ENCODE measurements at regions not wholly inside any gene's neighbourhood (a gene's known extent, or its start where the extent isn't known, plus 50 kb on each side); places are given as distances from the start of the nearest gene placed in this dataset.

- POLR2A ChIA-PET, result interaction anchor here (1.4 kb wide), 1 partner anchor 14 kb away, joined by 3 read pairs; no protein-coding TSS in a partner anchor
- no peak overlapping the region for H3K4me3 ChIP-seq (ENCODE audit: low read depth, low read length, poor library complexity, severe bottlenecking)
- no peaks in the 10 kb centered on the region for H3K36me3 ChIP-seq (ENCODE audit: insufficient read depth, low read length)
- no TSS peak for BruUV-seq (replicated peaks)
- no peaks in the 10 kb centered on the region for H3K9me2 ChIP-seq (ENCODE audit: insufficient read depth, low read length)
- no peak for TF ChIP-seq CTCF (conservative IDR thresholded peaks at IDR 0.05; ENCODE audit: low read length)
- no peak for TF ChIP-seq EZH2phosphoT487 (IDR thresholded peaks at IDR 0.05; ENCODE audit: borderline replicate concordance, low read depth, low read length)
- H3K79me2 ChIP-seq (ENCODE audit: insufficient read depth, low read depth, low read length), result no peaks in the 10 kb centered on the region
- no peaks in the 10 kb centered on the region for H3K4me1 ChIP-seq (ENCODE audit: insufficient read depth, low read length, poor library complexity, severe bottlenecking)
- intact Hi-C loops (cut with micrococcal nuclease; ENCODE audit: unreplicated experiment), result no loop called here
- H3K4me2 ChIP-seq (ENCODE audit: low read length), result no peak overlapping the region
- no peak for DNase-seq (ENCODE audit: low spot score)
- H4K20me1 ChIP-seq (ENCODE audit: insufficient read depth, low read length), result no peaks in the 10 kb centered on the region
- H2AFZ ChIP-seq (ENCODE audit: low read length), result no peak overlapping the region
- no peaks in the 10 kb centered on the region for H3K9me3 ChIP-seq (ENCODE audit: low read length)
- H3K27ac ChIP-seq (ENCODE audit: low read depth, low read length, poor library complexity, severe bottlenecking), result no peak overlapping the region
- CTCF ChIA-PET (ENCODE audit: unreplicated experiment), result no interaction called here
Measured at GRCh38 chr6:4355241-4355640, 219.9 kb upstream of the ECI2 start.

GRCh38 chr6:4354181-4354580 lies 218.8 kb upstream of the ECI2 start:
- no peaks in the 10 kb centered on the region for H3K9me2 ChIP-seq (ENCODE audit: insufficient read depth, low read length)
- H3K9me3 ChIP-seq (ENCODE audit: low read length), result no peaks in the 10 kb centered on the region
- no peak overlapping the region for H3K27ac ChIP-seq (ENCODE audit: low read depth, low read length, poor library complexity, severe bottlenecking)
- ChIA-PET POLR2A (interaction anchor here (1.4 kb wide), 1 partner anchor 13 kb away, joined by 3 read pairs; no protein-coding TSS in a partner anchor), CTCF (ENCODE audit: unreplicated experiment) (no interaction called here)
- H4K20me1 ChIP-seq (ENCODE audit: insufficient read depth, low read length), result no peaks in the 10 kb centered on the region
- no peaks in the 10 kb centered on the region for H3K79me2 ChIP-seq (ENCODE audit: insufficient read depth, low read depth, low read length)
- no peak for DNase-seq (ENCODE audit: low spot score)
- no peaks in the 10 kb centered on the region for H3K36me3 ChIP-seq (ENCODE audit: insufficient read depth, low read length)
- H3K4me1 ChIP-seq (ENCODE audit: insufficient read depth, low read length, poor library complexity, severe bottlenecking), result no peaks in the 10 kb centered on the region
- no peak for TF ChIP-seq CTCF (conservative IDR thresholded peaks at IDR 0.05; ENCODE audit: low read length)
- TF ChIP-seq EZH2phosphoT487 (IDR thresholded peaks at IDR 0.05; ENCODE audit: borderline replicate concordance, low read depth, low read length), result no peak
- BruUV-seq (replicated peaks), result no TSS peak
- H3K4me2 ChIP-seq (ENCODE audit: low read length), result no peak overlapping the region
- H3K4me3 ChIP-seq (ENCODE audit: low read depth, low read length, poor library complexity, severe bottlenecking), result no peak overlapping the region
- no peak overlapping the region for H2AFZ ChIP-seq (ENCODE audit: low read length)
- intact Hi-C loops (cut with micrococcal nuclease; ENCODE audit: unreplicated experiment), result no loop called here

- no peak for DNase-seq (ENCODE audit: low spot score)
Measured at GRCh38 chr6:4352731-4353130, 217.4 kb upstream of the ECI2 start.

More at GRCh38 chr6:4352731-4353130, 217.4 kb upstream of the ECI2 start:
- Histone ChIP-seq H3K4me1 (ENCODE audit: insufficient read depth, low read length, poor library complexity, severe bottlenecking) (no peaks in the 10 kb centered on the region), H3K79me2 (ENCODE audit: insufficient read depth, low read depth, low read length) (no peaks in the 10 kb centered on the region), H2AFZ (ENCODE audit: low read length) (no peak overlapping the region), H3K9me2 (ENCODE audit: insufficient read depth, low read length) (no peaks in the 10 kb centered on the region), H3K4me2 (ENCODE audit: low read length) (no peak overlapping the region), H3K4me3 (ENCODE audit: low read depth, low read length, poor library complexity, severe bottlenecking) (no peak overlapping the region), H3K36me3 (ENCODE audit: insufficient read depth, low read length) (no peaks in the 10 kb centered on the region), H3K9me3 (ENCODE audit: low read length) (no peaks in the 10 kb centered on the region), H4K20me1 (ENCODE audit: insufficient read depth, low read length) (no peaks in the 10 kb centered on the region), H3K27ac (ENCODE audit: low read depth, low read length, poor library complexity, severe bottlenecking) (no peak overlapping the region)
- CTCF ChIA-PET (ENCODE audit: unreplicated experiment), result no interaction called here
- TF ChIP-seq EZH2phosphoT487 (IDR thresholded peaks at IDR 0.05; ENCODE audit: borderline replicate concordance, low read depth, low read length), result no peak
- TF ChIP-seq CTCF (conservative IDR thresholded peaks at IDR 0.05; ENCODE audit: low read length), result no peak
- no TSS peak for BruUV-seq (replicated peaks)
- POLR2A ChIA-PET, result interaction anchor here (0.6 kb wide), 1 partner anchor 10 kb away, joined by 3 read pairs; no protein-coding TSS in a partner anchor
- intact Hi-C loops (cut with micrococcal nuclease; ENCODE audit: unreplicated experiment), result no loop called here
